HepG2 (cell line): ENCODE measurements at regions not wholly inside any gene's neighbourhood (a gene's known extent, or its start where the extent isn't known, plus 50 kb on each side); places are given as distances from the start of the nearest gene placed in this dataset.

Experiments
- ATAC-seq: fragments of 200-7000 bp; cut with Tn5 transposase; 3 replicates; pipeline ENCODE4 v1.9.1; 2020; ENCODE audit warnings: mild to moderate bottlenecking, moderate library complexity
- BruUV-seq: library from RNA; stranded (reverse); fragments of 400-500 nt; replicated peaks from 2 replicates; lab custom pipeline; 2021; lab: Mats Ljungman, UMichigan
- CTCF ChIA-PET: fragments of 300-600 bp; formaldehyde crosslinking; extraction: SDS; loops from one replicate; lab custom pipeline; 2021; ENCODE audit warnings: low total read pairs, inconsistent platforms, low intra/inter-chr PET ratio; lab: Yijun Ruan, JAX
- POLR2A ChIA-PET: fragments of 350-600 bp; sonication (Branson Sonifier 250); formaldehyde crosslinking; loops from one replicate; lab custom pipeline; 2020; ENCODE audit warnings: antibody characterized with exemption, inconsistent platforms; lab: Yijun Ruan, JAX
- DNase-seq: peaks from one replicate; pipeline ENCODE4 v3.0.0-alpha.2; 2015; ENCODE audit warnings: low spot score
- FAIRE-seq: peaks from 3 replicates; lab custom pipeline; 2011; peaks lifted over from hg19 to GRCh38; lab: Jason Lieb, UNC
- H2AFZ ChIP-seq: one replicate; pipeline ENCODE4 v1.6.1; 2011; ENCODE audit warnings: low read length, inconsistent platforms
- H3K27ac ChIP-seq: fragments of 300-600 bp; 3 replicates; pipeline ENCODE4 v1.8.0; 2011; ENCODE audit warnings: mixed run types, mild to moderate bottlenecking, mixed read lengths, low read length, inconsistent platforms; ENCODE audit not compliant: insufficient read depth; ENCODE audit errors: extremely low read length
- H3K27me3 ChIP-seq, 2 experiments: fragments of 200-600 bp in 1 of 2; 2 replicates in 1 of 2; 3 replicates in 1 of 2; pipeline versions ENCODE4 v1.6.0 to v1.8.0; 2011; ENCODE audit warnings: low read length in 2 of 2, mild to moderate bottlenecking in 2 of 2, moderate library complexity in 2 of 2, inconsistent platforms in 1 of 2; ENCODE audit not compliant: insufficient read depth in 2 of 2, control insufficient read depth in 1 of 2
- H3K36me3 ChIP-seq, 2 experiments: fragments of 200-600 bp in 1 of 2; replicated peaks in 1 of 2; 2 replicates in 1 of 2; 3 replicates in 1 of 2; pipeline versions ENCODE4 v1.5.1 to v1.8.0; 2011; ENCODE audit warnings: low read length in 2 of 2, inconsistent platforms in 1 of 2; ENCODE audit not compliant: insufficient read depth in 2 of 2, control insufficient read depth in 1 of 2
- H3K4me1 ChIP-seq: 2 replicates; pipeline ENCODE4 v1.5.1; 2012; ENCODE audit warnings: low read length, inconsistent platforms; ENCODE audit not compliant: insufficient read depth
- H3K4me2 ChIP-seq: 2 replicates; pipeline ENCODE4 v1.6.0; 2011; ENCODE audit warnings: low read depth, low read length, inconsistent platforms
- H3K4me3 ChIP-seq, 3 experiments: fragments of 200-600 bp in 1 of 3; sonication (generic), shearing (Covaris generic) in 1 of 3; replicated peaks in 1 of 3; 2 replicates each; pipeline ENCODE4 v1.5.1; 2011 to 2016; ENCODE audit warnings: low read length in 3 of 3, inconsistent platforms in 2 of 3, low read depth in 2 of 3, mild to moderate bottlenecking in 2 of 3, control low read depth in 1 of 3, mixed read lengths in 1 of 3; ENCODE audit not compliant: insufficient read depth in 1 of 3
- H3K79me2 ChIP-seq: one replicate; pipeline ENCODE4 v1.6.1; 2011; ENCODE audit warnings: low read length, inconsistent platforms; ENCODE audit not compliant: insufficient read depth
- H3K9ac ChIP-seq: 2 replicates; pipeline ENCODE4 v1.6.0; 2011; ENCODE audit warnings: mild to moderate bottlenecking, low read depth, low read length, inconsistent platforms; ENCODE audit not compliant: insufficient read depth
- H3K9me3 ChIP-seq: 2 replicates; pipeline ENCODE4 v1.5.1; 2012; ENCODE audit warnings: mild to moderate bottlenecking, low read length
- H4K20me1 ChIP-seq: 2 replicates; pipeline ENCODE4 v1.6.0; 2011; ENCODE audit warnings: inconsistent platforms, mild to moderate bottlenecking, low read length, moderate library complexity; ENCODE audit not compliant: insufficient read depth
- AHR ChIP-seq: IDR thresholded peaks from 2 replicates; pipeline ENCODE4 v1.6.1; 2018; ENCODE audit warnings: missing genetic modification reagents, missing compliant biosample characterization
- DMAP1 ChIP-seq: IDR thresholded peaks from 2 replicates; pipeline ENCODE4 v1.6.1; 2016
- ERF ChIP-seq: IDR thresholded peaks from 2 replicates; pipeline ENCODE4 v1.6.1; 2018; ENCODE audit warnings: missing biosample characterization, missing genetic modification reagents
- FOXK2 ChIP-seq: fragments of 450-650 bp; IDR thresholded peaks from 2 replicates; pipeline ENCODE4 v1.6.1; 2016
- GATA4 ChIP-seq: sonication (generic); IDR thresholded peaks from 2 replicates; pipeline ENCODE4 v1.6.1; 2016; ENCODE audit warnings: antibody characterized with exemption, low read depth, borderline replicate concordance
- SKI ChIP-seq: fragments of 450-650 bp; IDR thresholded peaks from one replicate; pipeline ENCODE4 v1.6.1; 2018; ENCODE audit warnings: mild to moderate bottlenecking; ENCODE audit not compliant: partially characterized antibody
- SOX5 ChIP-seq: IDR thresholded peaks from 2 replicates; pipeline ENCODE4 v1.6.1; 2016; ENCODE audit warnings: borderline replicate concordance
- THAP11 ChIP-seq: IDR thresholded peaks from 2 replicates; pipeline ENCODE4 v1.6.1; 2016; ENCODE audit warnings: missing biosample characterization, missing genetic modification reagents
- ZFP41 ChIP-seq: sonication (generic); formaldehyde crosslinking; IDR thresholded peaks from 2 replicates; pipeline ENCODE4 v1.4.0; 2020; ENCODE audit warnings: mild to moderate bottlenecking, missing genetic modification reagents, borderline replicate concordance
- ZKSCAN5 ChIP-seq: sonication (generic); formaldehyde crosslinking; IDR thresholded peaks from 2 replicates; pipeline ENCODE4 v1.5.1; 2020; ENCODE audit warnings: mild to moderate bottlenecking, missing genetic modification reagents
- ZNF18 ChIP-seq: sonication (generic); formaldehyde crosslinking; IDR thresholded peaks from 2 replicates; pipeline ENCODE4 v1.8.0; 2022; ENCODE audit warnings: mild to moderate bottlenecking, missing genetic modification reagents; ENCODE audit not compliant: insufficient replicate concordance
- ZNF431 ChIP-seq: sonication (generic); formaldehyde crosslinking; IDR thresholded peaks from 2 replicates; pipeline ENCODE4 v1.9.0; 2022; ENCODE audit warnings: missing genetic modification reagents, low read depth, mild to moderate bottlenecking, borderline replicate concordance
- ZNF749 ChIP-seq: sonication (generic); formaldehyde crosslinking; IDR thresholded peaks from 2 replicates; pipeline ENCODE4 v1.8.0; 2022; ENCODE audit warnings: mild to moderate bottlenecking, missing genetic modification reagents, moderate library complexity, borderline replicate concordance
- WGBS: methylation state at CpG from one replicate; pipeline ENCODE4 v1.1.6; 2017; ENCODE audit warnings: low lambda C conversion rate; 5-methylcytosine and 5-hydroxymethylcytosine counted together
- in situ Hi-C: cut with HindIII; loops from 2 replicates; pipeline ENCODE4 v1.10.0; 2017; ENCODE audit warnings: low pct_unique_long_range_greater_than_20kb; ENCODE audit not compliant: extremely low pct_ligation_motif_present
- intact Hi-C: fragments of 100-400 bp; cut with micrococcal nuclease; formaldehyde crosslinking; loops from one replicate; pipeline ENCODE4 v1.10.0; 2022; ENCODE audit not compliant: unreplicated experiment

DNA sequence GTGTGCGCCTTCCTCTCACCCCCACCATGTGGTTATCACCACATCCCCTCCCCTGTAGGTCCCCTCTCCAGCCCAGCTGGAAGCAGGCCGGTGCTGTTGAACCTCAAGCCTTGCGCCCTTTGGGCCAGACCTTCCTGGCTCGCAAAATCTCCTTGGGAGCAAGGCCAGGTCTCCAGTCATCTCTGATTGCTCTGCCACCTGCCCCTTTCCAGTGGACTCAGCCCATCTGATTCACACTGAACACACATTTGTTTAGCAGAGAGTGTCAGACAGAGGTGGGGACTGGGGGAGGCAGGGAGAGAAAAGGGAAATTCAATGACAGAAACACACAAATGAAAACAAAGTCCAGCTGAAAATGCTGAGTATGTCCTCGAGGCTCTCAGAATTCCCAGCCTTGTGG is 119.4 kb downstream of the TPRA1 start:
- H3K27ac ChIP-seq: no peak overlapping the region
- no peaks in the 10 kb centered on the region for H4K20me1 ChIP-seq
- TF ChIP-seq ERF (no peak), ZKSCAN5 (CRISPR knock-in tag) (no peak), SOX5 (CRISPR knock-in tag) (no peak), THAP11 (CRISPR knock-in tag) (no peak), ZNF18 (CRISPR knock-in tag) (no peak), DMAP1 (CRISPR knock-in tag) (no peak), ZNF749 (CRISPR knock-in tag) (no peak), AHR (CRISPR knock-in tag) (no peak)
- no peak overlapping the region for H3K4me3 ChIP-seq
- peaks cover 0 to 2% of the 10 kb centered on the region in 2 experiments; a peak in 1 of 5 replicates for H3K27me3 ChIP-seq
- in situ Hi-C loops: no loop called here
- no peak for ATAC-seq
- peaks cover 24% of the 10 kb centered on the region for H3K4me1 ChIP-seq
- no peak overlapping the region for H2AFZ ChIP-seq
- ChIA-PET POLR2A (no interaction called here), CTCF (no interaction called here)
- BruUV-seq: no TSS peak
- H3K9me3 ChIP-seq: no peaks in the 10 kb centered on the region
- DNase-seq: no peak
- H3K36me3 ChIP-seq: no peaks in the 10 kb centered on the region
- no peak overlapping the region for H3K4me2 ChIP-seq
- no peaks in the 10 kb centered on the region for H3K79me2 ChIP-seq
- WGBS: 50% methylated on average over 5 of the region's 5 CpGs
- no peak overlapping the region for H3K9ac ChIP-seq
- no peak for FAIRE-seq
- intact Hi-C loops: loop anchor here (10.0 kb wide), 1 partner anchor 916 kb away; the partner anchor contains the start of gene C3orf22

GRCh38 chr3:127469760-127470159 is 120.8 kb downstream of the TPRA1 start:
- Histone ChIP-seq H3K27ac (no peak overlapping the region), H3K4me1 (peaks cover 24% of the 10 kb centered on the region), H3K27me3 (peaks cover 0 to 2% of the 10 kb centered on the region in 2 experiments; a peak in 3 of 5 replicates), H2AFZ (no peak overlapping the region), H3K79me2 (no peaks in the 10 kb centered on the region), H3K4me2 (no peak overlapping the region), H4K20me1 (no peaks in the 10 kb centered on the region), H3K9ac (no peak overlapping the region), H3K36me3 (no peaks in the 10 kb centered on the region), H3K4me3 (no peak overlapping the region), H3K9me3 (no peaks in the 10 kb centered on the region)
- CTCF ChIA-PET: no interaction called here
- BruUV-seq: no TSS peak
- intact Hi-C loops: loop anchor here (10.0 kb wide), 1 partner anchor 915 kb away; the partner anchor contains the start of gene C3orf22
- POLR2A ChIA-PET: no interaction called here
- in situ Hi-C loops: no loop called here
- no peak for DNase-seq
- FAIRE-seq: no peak
- 44% methylated on average over 8 of the region's 9 CpGs for WGBS
- no peak for ATAC-seq
- TF ChIP-seq ZFP41 (CRISPR knock-in tag) (no peak), SKI (no peak), FOXK2 (no peak), ZNF431 (CRISPR knock-in tag) (no peak), GATA4 (no peak)
